Type B pancreatic cell (in vitro differentiated cells): ENCODE measurements at regions not wholly inside any gene's neighbourhood (a gene's known extent, or its start where the extent isn't known, plus 50 kb on each side); places are given as distances from the start of the nearest gene placed in this dataset.

ENCODE experiments used
- DNase-seq: peaks from one replicate; pipeline ENCODE4 v3.0.0; 2021; ENCODE audit warnings: mixed read lengths; ENCODE audit not compliant: unreplicated experiment; ENCODE audit errors: extremely low spot score
- H3K27ac Mint-ChIP-seq: 2 replicates; pipeline ENCODE4 v1.8.0; 2021; ENCODE audit warnings: mild to moderate bottlenecking, mixed read lengths
- H3K27me3 Mint-ChIP-seq: 2 replicates; pipeline ENCODE4 v1.8.0; 2021; ENCODE audit warnings: mixed read lengths
- H3K36me3 Mint-ChIP-seq: 2 replicates; pipeline ENCODE4 v1.8.0; 2021; ENCODE audit warnings: mixed read lengths
- H3K4me1 Mint-ChIP-seq: one replicate; pipeline ENCODE4 v1.8.0; 2021; ENCODE audit warnings: mixed read lengths; ENCODE audit not compliant: unreplicated experiment
- H3K4me3 Mint-ChIP-seq: 2 replicates; pipeline ENCODE4 v1.8.0; 2021; ENCODE audit warnings: mild to moderate bottlenecking, mixed read lengths
- H3K9me3 Mint-ChIP-seq: 2 replicates; pipeline ENCODE4 v1.8.0; 2021; ENCODE audit warnings: mixed read lengths
- CTCF ChIP-seq: fragments of 200-600 bp; sonication (generic); conservative IDR thresholded peaks from 2 replicates; pipeline ENCODE4 v1.5.0; 2021; ENCODE audit warnings: antibody characterized with exemption, mild to moderate bottlenecking

- Mint-ChIP-seq H3K27me3 (no peaks in the 10 kb centered on the region), H3K27ac (no peak overlapping the region), H3K9me3 (no peaks in the 10 kb centered on the region), H3K4me1 (peaks cover 7% of the 10 kb centered on the region), H3K36me3 (peaks cover 14% of the 10 kb centered on the region), H3K4me3 (no peak overlapping the region)
- no peak for TF ChIP-seq CTCF
- DNase-seq = no peak
Observed at GRCh38 chrX:45765281-45765680, 564.6 kb upstream of the DIPK2B start.

GRCh38 chrX:45762699-45763647, 562.3 kb upstream of the DIPK2B start:
- Mint-ChIP-seq H3K4me3 (no peak overlapping the region), H3K4me1 (peaks cover 7% of the 10 kb centered on the region), H3K27me3 (no peaks in the 10 kb centered on the region), H3K27ac (no peak overlapping the region), H3K36me3 (peaks cover 21% of the 10 kb centered on the region), H3K9me3 (no peaks in the 10 kb centered on the region)
- no peak for TF ChIP-seq CTCF
- no peak for DNase-seq

- Mint-ChIP-seq H3K27me3 (no peaks in the 10 kb centered on the region), H3K27ac (no peak overlapping the region), H3K9me3 (no peaks in the 10 kb centered on the region), H3K4me1 (peaks cover 4% of the 10 kb centered on the region), H3K4me3 (no peak overlapping the region), H3K36me3 (peaks cover 24% of the 10 kb centered on the region)
- TF ChIP-seq CTCF = no peak
- DNase-seq = no peak
Observed at GRCh38 chrX:45761920-45762319, 561.2 kb upstream of the DIPK2B start.

GRCh38 chrX:45760187-45760742, 559.6 kb upstream of the DIPK2B start:
- DNase-seq = no peak
- H3K27ac Mint-ChIP-seq = no peak overlapping the region
- peaks cover 4% of the 10 kb centered on the region for H3K4me1 Mint-ChIP-seq
- H3K9me3 Mint-ChIP-seq = no peaks in the 10 kb centered on the region
- H3K27me3 Mint-ChIP-seq = no peaks in the 10 kb centered on the region
- TF ChIP-seq CTCF = no peak
- H3K36me3 Mint-ChIP-seq = peaks cover 24% of the 10 kb centered on the region
- no peak overlapping the region for H3K4me3 Mint-ChIP-seq

GRCh38 chrX:45758738-45759397, 558.2 kb upstream of the DIPK2B start:
- no peak for TF ChIP-seq CTCF
- H3K36me3 Mint-ChIP-seq = peaks cover 24% of the 10 kb centered on the region
- peaks cover 4% of the 10 kb centered on the region for H3K4me1 Mint-ChIP-seq
- no peak overlapping the region for H3K4me3 Mint-ChIP-seq
- no peak overlapping the region for H3K27ac Mint-ChIP-seq
- DNase-seq = no peak
- no peaks in the 10 kb centered on the region for H3K9me3 Mint-ChIP-seq
- H3K27me3 Mint-ChIP-seq = no peaks in the 10 kb centered on the region
